ENCODE measurements at regions not wholly inside any gene's neighbourhood (a gene's known extent, or its start where the extent isn't known, plus 50 kb on each side); places are given as distances from the start of the nearest gene placed in this dataset.

- Mint-ChIP-seq H3K27ac (no peak overlapping the region), H3K4me3 (no peak overlapping the region), H3K9me3 (no peaks in the 10 kb centered on the region), H3K36me3 (ENCODE audit: low read depth) (no peaks in the 10 kb centered on the region), H3K4me1 (ENCODE audit: low read depth) (no peaks in the 10 kb centered on the region), H3K27me3 (no peaks in the 10 kb centered on the region)
- ATAC-seq (ENCODE audit: poor library complexity) (no peak), DNase-seq (no peak)
- POLR2A ChIA-PET = no interaction called here
- intact Hi-C loops (cut with DNase I, micrococcal nuclease) = no loop called here
- H3K4me3 ChIP-seq (ENCODE audit: low read length) = no peak overlapping the region
- CTCF ChIA-PET = no interaction called here
- TF ChIP-seq, protein P1, sequence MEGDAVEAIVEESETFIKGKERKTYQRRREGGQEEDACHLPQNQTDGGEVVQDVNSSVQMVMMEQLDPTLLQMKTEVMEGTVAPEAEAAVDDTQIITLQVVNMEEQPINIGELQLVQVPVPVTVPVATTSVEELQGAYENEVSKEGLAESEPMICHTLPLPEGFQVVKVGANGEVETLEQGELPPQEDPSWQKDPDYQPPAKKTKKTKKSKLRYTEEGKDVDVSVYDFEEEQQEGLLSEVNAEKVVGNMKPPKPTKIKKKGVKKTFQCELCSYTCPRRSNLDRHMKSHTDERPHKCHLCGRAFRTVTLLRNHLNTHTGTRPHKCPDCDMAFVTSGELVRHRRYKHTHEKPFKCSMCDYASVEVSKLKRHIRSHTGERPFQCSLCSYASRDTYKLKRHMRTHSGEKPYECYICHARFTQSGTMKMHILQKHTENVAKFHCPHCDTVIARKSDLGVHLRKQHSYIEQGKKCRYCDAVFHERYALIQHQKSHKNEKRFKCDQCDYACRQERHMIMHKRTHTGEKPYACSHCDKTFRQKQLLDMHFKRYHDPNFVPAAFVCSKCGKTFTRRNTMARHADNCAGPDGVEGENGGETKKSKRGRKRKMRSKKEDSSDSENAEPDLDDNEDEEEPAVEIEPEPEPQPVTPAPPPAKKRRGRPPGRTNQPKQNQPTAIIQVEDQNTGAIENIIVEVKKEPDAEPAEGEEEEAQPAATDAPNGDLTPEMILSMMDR (IDR thresholded peaks at IDR 0.05) = no peak
- H3K36me3 ChIP-seq (ENCODE audit: insufficient read depth, low read length) = no peaks in the 10 kb centered on the region
- H3K27ac ChIP-seq (ENCODE audit: low read depth in 1 of 2, low read length in 2 of 2) = no peak overlapping the region
- H3K9me3 ChIP-seq (ENCODE audit: control insufficient read depth in 1 of 2, insufficient read depth in 1 of 2, low read length in 2 of 2) = no peaks in the 10 kb centered on the region
- no peaks in the 10 kb centered on the region for H3K4me1 ChIP-seq (ENCODE audit: insufficient read depth, low read length)
- H3K27me3 ChIP-seq (ENCODE audit: control insufficient read depth in 1 of 2, insufficient read depth in 2 of 2, low read length in 2 of 2) = no peaks in the 10 kb centered on the region
Observed at GRCh38 chr11:81602508-81602907, 1131.2 kb downstream of the FAM181B start.

DNA sequence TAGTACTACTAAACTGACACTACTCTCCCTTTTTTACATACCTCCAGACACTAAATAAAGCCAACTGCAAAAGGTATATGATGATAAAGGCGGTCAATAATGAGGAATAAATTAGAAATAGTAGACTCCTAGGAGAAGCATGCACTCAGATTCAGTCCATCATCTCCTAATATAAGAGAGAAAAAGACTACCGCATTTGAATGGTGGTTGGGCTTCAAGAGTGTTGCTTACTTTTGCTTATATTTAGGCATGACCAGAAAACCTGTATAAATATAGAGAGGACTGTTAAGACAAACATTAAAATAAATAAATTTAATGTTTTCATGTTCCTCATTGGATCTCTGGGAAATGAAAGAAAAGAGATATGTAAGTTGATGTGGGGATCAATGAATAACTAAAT is 1137.0 kb downstream of the FAM181B start:
- Mint-ChIP-seq H3K4me1 (ENCODE audit: low read depth) (no peaks in the 10 kb centered on the region), H3K27ac (no peak overlapping the region), H3K36me3 (ENCODE audit: low read depth) (no peaks in the 10 kb centered on the region), H3K27me3 (no peaks in the 10 kb centered on the region), H3K9me3 (no peaks in the 10 kb centered on the region), H3K4me3 (no peak overlapping the region)
- TF ChIP-seq, protein P1 (IDR thresholded peaks at IDR 0.05) = no peak
- Histone ChIP-seq H3K27me3 (ENCODE audit: control insufficient read depth in 1 of 2, insufficient read depth in 2 of 2, low read length in 2 of 2) (no peaks in the 10 kb centered on the region), H3K4me1 (ENCODE audit: insufficient read depth, low read length) (no peaks in the 10 kb centered on the region), H3K27ac (ENCODE audit: low read depth in 1 of 2, low read length in 2 of 2) (no peak overlapping the region), H3K9me3 (ENCODE audit: control insufficient read depth in 1 of 2, insufficient read depth in 1 of 2, low read length in 2 of 2) (no peaks in the 10 kb centered on the region), H3K4me3 (ENCODE audit: low read length) (no peak overlapping the region), H3K36me3 (ENCODE audit: insufficient read depth, low read length) (no peaks in the 10 kb centered on the region)
- CTCF ChIA-PET = no interaction called here
- POLR2A ChIA-PET = no interaction called here
- intact Hi-C loops (cut with DNase I, micrococcal nuclease) = no loop called here
- ATAC-seq (ENCODE audit: poor library complexity) = no peak
- no peak for DNase-seq

- Mint-ChIP-seq H3K27ac (no peak overlapping the region), H3K4me1 (ENCODE audit: low read depth) (no peaks in the 10 kb centered on the region)
Observed at GRCh38 chr11:81585390-81585933, 1148.2 kb downstream of the FAM181B start.

More at GRCh38 chr11:81585390-81585933, 1148.2 kb downstream of the FAM181B start:
- intact Hi-C loops (cut with DNase I, micrococcal nuclease) = no loop called here
- Mint-ChIP-seq H3K4me3 (no peak overlapping the region), H3K27me3 (no peaks in the 10 kb centered on the region), H3K36me3 (ENCODE audit: low read depth) (no peaks in the 10 kb centered on the region), H3K9me3 (no peaks in the 10 kb centered on the region)
- ChIA-PET CTCF (no interaction called here), POLR2A (no interaction called here)
- H3K4me1 ChIP-seq (ENCODE audit: insufficient read depth, low read length) = no peaks in the 10 kb centered on the region
- H3K27ac ChIP-seq (ENCODE audit: low read depth in 1 of 2, low read length in 2 of 2) = no peak overlapping the region
- H3K4me3 ChIP-seq (ENCODE audit: low read length) = no peak overlapping the region
- TF ChIP-seq, protein P1 (IDR thresholded peaks at IDR 0.05) = no peak
- H3K36me3 ChIP-seq (ENCODE audit: insufficient read depth, low read length) = no peaks in the 10 kb centered on the region
- ATAC-seq (ENCODE audit: poor library complexity) (no peak), DNase-seq (no peak)
- no peaks in the 10 kb centered on the region for H3K9me3 ChIP-seq (ENCODE audit: control insufficient read depth in 1 of 2, insufficient read depth in 1 of 2, low read length in 2 of 2)
- no peaks in the 10 kb centered on the region for H3K27me3 ChIP-seq (ENCODE audit: control insufficient read depth in 1 of 2, insufficient read depth in 2 of 2, low read length in 2 of 2)

Data from CD4-positive, alpha-beta T cell (primary cell).